GM10266 (cell line): ENCODE measurements at regions not wholly inside any gene's neighbourhood (a gene's known extent, or its start where the extent isn't known, plus 50 kb on each side); places are given as distances from the start of the nearest gene placed in this dataset.
A peak's percentile ranks its signal among the peaks of the same experiment; 100 is the strongest.
"Not testable (repeated sequence)": the region's sequence is repeated elsewhere in the genome, so short reads cannot be mapped to it uniquely, and the experiment has no call there.

ENCODE experiments used
- DNase-seq: peaks from one replicate; pipeline ENCODE4 v3.0.0; 2012; ENCODE audit errors: extremely low spot score
- CTCF ChIP-seq: IDR thresholded peaks from 2 replicates; pipeline ENCODE4 v1.5.1; 2012; ENCODE audit warnings: mild to moderate bottlenecking, low read depth; ENCODE audit not compliant: control insufficient read depth, insufficient read depth; ENCODE audit errors: missing control alignments

- TF ChIP-seq CTCF, result no peak
- DNase-seq, result no peak
Measured at GRCh38 chr4:131613824-131614216, 1535.3 kb upstream of the PCDH10 start.

- TF ChIP-seq CTCF, result no peak
- DNase-seq, result no peak
Measured at GRCh38 chr4:131632877-131633276, 1516.2 kb upstream of the PCDH10 start.

DNA sequence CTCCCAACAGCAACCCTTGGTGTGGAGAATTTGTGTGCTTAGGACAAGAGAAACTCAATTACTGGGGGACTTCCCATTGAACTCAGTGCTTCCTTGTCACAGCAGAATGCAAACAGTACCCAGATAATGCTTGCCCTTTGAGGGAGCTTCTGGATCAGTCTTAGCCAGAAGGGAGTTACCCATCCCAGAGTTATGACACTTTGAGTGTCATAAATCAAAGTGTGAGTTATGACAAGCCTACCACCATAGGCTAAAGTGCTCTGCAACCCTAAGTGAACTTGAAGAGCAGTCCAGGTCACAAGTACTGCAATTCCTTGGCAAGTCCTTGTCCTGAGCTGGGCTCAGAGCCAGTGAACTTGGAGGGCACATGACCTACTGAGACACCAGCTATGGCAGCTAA lies 1513.9 kb upstream of the PCDH10 start:
- TF ChIP-seq CTCF, result no peak
- DNase-seq, result no peak

DNA sequence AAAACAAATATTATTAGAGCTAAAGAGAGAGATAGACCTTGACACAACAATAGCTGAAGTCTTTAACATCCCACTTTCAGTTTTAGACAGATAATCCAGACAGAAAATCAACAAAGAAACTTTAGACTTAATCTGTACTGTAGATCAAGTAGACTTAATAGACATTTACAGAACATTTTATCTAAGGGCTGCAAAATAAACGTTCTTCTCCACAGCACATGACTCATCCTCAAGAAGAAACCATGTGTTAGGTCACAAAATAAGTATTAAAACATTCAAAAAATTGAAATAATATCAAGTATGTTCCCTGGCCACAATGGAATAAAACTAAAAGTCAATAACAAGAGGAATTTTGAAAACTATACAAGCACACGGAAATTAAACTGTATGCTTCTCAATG lies 1510.3 kb upstream of the PCDH10 start:
- DNase-seq, result no peak
- no peak for TF ChIP-seq CTCF

- peak; percentile 12 for TF ChIP-seq CTCF
Measured at GRCh38 chr4:131644619-131645018, 1504.5 kb upstream of the PCDH10 start.

GRCh38 chr4:131649227-131649626 lies 1499.9 kb upstream of the PCDH10 start:
- DNase-seq, result no peak

More at GRCh38 chr4:131644619-131645018, 1504.5 kb upstream of the PCDH10 start:
- DNase-seq, result no peak

DNA sequence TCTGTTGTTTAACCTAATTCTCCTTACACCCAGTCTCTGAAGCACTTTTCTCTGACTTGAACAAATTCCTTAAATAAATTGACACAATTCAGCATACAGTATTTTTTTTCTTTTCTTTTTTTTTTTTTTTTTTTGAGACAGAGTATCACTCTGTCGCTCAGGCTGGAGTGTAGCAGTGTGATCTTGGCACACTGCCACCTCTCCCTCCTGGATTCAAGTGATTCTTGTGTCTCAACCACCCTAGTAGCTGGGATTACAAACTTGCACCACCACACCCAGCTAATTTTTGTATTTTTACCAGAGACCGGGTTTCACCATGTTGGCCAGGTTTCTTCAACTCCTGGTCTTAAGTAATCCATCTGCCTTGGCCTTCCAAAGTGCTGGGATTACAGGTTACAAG lies 1498.1 kb upstream of the PCDH10 start:
- TF ChIP-seq CTCF, result no peak
- no peak for DNase-seq

More at GRCh38 chr4:131649227-131649626, 1499.9 kb upstream of the PCDH10 start:
- TF ChIP-seq CTCF, result no peak

DNA sequence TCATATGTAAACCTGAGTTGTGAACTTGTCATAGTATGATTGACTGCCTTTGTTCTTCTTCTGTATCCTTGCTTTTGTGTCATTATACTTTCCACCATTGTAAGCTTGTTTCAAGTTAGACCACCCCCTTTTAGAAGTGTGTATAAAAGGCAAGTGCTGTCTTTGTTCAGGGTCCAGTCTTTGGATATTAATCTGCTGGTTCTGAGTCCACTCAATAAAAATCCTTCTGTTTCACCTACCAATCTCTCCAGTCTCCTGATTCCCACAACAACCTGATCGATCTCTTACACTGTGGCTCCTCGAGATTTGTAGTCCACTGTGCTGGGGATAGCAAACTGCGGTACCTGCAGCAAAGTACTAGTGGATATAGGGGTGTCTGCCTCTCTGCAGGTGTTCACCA lies 1465.8 kb upstream of the PCDH10 start:
- not testable (repeated sequence) for DNase-seq
